ENCODE measurements at regions not wholly inside any gene's neighbourhood (a gene's known extent, or its start where the extent isn't known, plus 50 kb on each side); places are given as distances from the start of the nearest gene placed in this dataset.
A peak's percentile ranks its signal among the peaks of the same experiment; 100 is the strongest.

DNA sequence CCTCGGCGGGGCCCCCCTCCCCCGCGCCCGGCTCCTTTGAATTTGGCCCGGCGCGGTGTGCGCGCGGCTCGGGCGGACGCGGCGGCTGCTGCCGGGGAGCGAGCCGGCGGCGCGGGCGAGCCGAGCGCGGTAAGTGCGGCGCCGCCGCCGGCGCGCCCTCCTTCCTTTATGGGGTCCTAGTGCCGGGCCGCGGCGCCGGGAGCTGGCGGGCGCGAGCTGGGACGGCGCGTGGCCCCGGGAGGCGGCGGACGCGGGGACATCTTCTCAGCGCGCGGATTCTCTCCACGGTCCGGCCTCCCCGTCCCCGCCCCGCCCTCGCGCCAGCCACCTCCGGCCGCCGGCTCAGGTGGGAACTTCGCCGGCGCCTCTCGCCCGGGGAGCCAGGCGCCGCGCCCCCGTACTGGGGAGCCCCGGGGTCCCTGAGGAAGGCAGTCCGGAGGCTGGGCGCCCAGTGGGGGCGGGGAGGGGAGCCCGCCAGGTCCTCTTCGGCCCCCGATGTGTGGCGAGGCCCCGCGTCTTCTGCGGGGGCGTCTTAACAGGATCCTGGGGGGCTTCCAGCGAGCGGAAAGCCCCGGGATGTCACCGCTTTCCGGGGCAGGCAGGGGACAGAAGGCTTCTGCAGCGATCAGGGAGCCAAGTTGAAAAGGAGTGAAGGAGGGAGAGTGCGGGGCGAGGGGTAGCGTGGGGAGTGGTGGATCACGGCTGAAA, 98.4 kb upstream of the TENM3 start:
- intact Hi-C loops (cut with DNase I; ENCODE audit: low total_unique reads), result loop anchor here (5.0 kb wide), 2 partner anchors 43 to 63 kb away; no protein-coding TSS in a partner anchor

DNA sequence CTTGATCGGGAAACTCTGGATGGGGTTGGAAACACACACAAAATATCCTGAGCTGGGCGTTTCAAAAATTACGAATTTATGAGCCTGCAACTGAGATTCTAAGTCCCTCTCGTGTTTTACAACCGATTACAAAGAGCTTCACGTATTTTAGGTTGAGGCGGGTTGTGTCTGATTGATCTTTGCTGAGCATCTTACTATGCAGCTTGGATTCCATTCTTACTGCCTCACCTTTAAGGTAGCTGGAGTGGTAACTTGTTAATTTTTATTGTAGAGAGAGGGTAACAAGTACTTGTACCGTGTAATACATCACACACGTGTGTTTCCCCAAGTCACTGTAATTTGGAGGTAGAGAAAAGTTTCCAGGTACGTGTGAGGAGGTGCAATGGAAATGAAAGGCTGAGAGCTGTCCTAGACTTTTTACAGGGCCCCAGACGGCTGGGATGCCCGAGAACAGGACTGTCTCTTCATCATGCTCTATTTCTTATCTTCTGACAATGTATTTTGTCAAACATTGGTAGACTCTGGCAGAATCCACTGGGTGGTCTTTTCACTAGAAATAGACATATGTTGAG, 97.8 kb upstream of the TENM3 start:
- no peak for TF ChIP-seq POLR2A (IDR thresholded peaks at IDR 0.05)
- TF ChIP-seq, protein P1, sequence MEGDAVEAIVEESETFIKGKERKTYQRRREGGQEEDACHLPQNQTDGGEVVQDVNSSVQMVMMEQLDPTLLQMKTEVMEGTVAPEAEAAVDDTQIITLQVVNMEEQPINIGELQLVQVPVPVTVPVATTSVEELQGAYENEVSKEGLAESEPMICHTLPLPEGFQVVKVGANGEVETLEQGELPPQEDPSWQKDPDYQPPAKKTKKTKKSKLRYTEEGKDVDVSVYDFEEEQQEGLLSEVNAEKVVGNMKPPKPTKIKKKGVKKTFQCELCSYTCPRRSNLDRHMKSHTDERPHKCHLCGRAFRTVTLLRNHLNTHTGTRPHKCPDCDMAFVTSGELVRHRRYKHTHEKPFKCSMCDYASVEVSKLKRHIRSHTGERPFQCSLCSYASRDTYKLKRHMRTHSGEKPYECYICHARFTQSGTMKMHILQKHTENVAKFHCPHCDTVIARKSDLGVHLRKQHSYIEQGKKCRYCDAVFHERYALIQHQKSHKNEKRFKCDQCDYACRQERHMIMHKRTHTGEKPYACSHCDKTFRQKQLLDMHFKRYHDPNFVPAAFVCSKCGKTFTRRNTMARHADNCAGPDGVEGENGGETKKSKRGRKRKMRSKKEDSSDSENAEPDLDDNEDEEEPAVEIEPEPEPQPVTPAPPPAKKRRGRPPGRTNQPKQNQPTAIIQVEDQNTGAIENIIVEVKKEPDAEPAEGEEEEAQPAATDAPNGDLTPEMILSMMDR (IDR thresholded peaks at IDR 0.05 in 4 of 5, conservative IDR thresholded peaks at IDR 0.05 in 1 of 5), result no peak
- H3K36me3 ChIP-seq, result no peaks in the 10 kb centered on the region
- peaks cover 0 to 13% of the 10 kb centered on the region in 2 donors for H3K4me1 ChIP-seq
- H3K27me3 ChIP-seq, result peaks cover 61 to 80% (median 79%) of the 10 kb centered on the region in 3 donors
- DNase-seq, result no peak
- no peak for ATAC-seq
- intact Hi-C loops (cut with DNase I; ENCODE audit: low total_unique reads), result no loop called here
- H3K9me3 ChIP-seq, result no peaks in the 10 kb centered on the region
- peak overlapping the region; percentile 46 to 63 (median 52) for H3K4me3 ChIP-seq
- H3K27ac ChIP-seq, result no peak overlapping the region
- in situ Hi-C loops (cut with MboI; ENCODE audit: low sequenced_read_pairs in 4 of 4), result no loop called here

More for the DNA sequence above, 98.4 kb upstream of the TENM3 start:
- Histone ChIP-seq H3K9me3 (no peaks in the 10 kb centered on the region), H3K4me3 (peak overlapping the region; percentile 56 to 65 (median 62)), H3K36me3 (no peaks in the 10 kb centered on the region), H3K4me1 (peaks cover 0 to 13% of the 10 kb centered on the region in 2 donors), H3K27ac (no peak overlapping the region), H3K27me3 (peaks cover 61 to 86% (median 82%) of the 10 kb centered on the region in 3 donors)
- DNase-seq, result no peak
- no peak for TF ChIP-seq POLR2A (IDR thresholded peaks at IDR 0.05)
- TF ChIP-seq, protein P1 (IDR thresholded peaks at IDR 0.05 in 4 of 5, conservative IDR thresholded peaks at IDR 0.05 in 1 of 5), result no peak
- ATAC-seq, result peak in 1 of 2 donors; percentile 36
- in situ Hi-C loops (cut with MboI; ENCODE audit: low sequenced_read_pairs in 4 of 4), result no loop called here

DNA sequence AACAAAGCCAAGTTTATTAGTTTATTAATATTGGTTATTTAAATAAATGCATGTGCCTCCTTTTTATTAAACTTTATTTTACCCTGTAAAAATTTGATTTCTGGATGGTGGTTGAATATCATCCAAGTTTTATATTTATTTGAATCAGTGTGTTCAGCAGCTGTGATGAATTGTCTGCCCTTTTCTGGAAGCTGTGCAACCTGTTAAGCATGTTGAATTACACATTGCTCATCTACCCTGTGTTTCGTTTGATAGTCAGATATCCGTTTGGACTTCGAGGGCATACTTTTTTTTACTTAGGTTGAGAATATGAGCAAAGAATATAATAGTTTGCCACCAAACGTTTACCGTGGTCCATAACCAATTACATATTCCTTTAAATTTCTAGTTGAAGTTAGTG, 95.8 kb upstream of the TENM3 start:
- Histone ChIP-seq H3K4me3 (no peak overlapping the region), H3K27ac (no peak overlapping the region), H3K9me3 (no peaks in the 10 kb centered on the region), H3K27me3 (peaks cover 49 to 61% (median 60%) of the 10 kb centered on the region in 3 donors), H3K4me1 (peaks cover 0 to 13% of the 10 kb centered on the region in 2 donors), H3K36me3 (no peaks in the 10 kb centered on the region)
- no peak for ATAC-seq
- DNase-seq, result no peak
- in situ Hi-C loops (cut with MboI; ENCODE audit: low sequenced_read_pairs in 4 of 4), result no loop called here
- TF ChIP-seq, protein P1 (IDR thresholded peaks at IDR 0.05 in 4 of 5, conservative IDR thresholded peaks at IDR 0.05 in 1 of 5), result no peak
- TF ChIP-seq POLR2A (IDR thresholded peaks at IDR 0.05), result no peak
- intact Hi-C loops (cut with DNase I; ENCODE audit: low total_unique reads), result no loop called here

DNA sequence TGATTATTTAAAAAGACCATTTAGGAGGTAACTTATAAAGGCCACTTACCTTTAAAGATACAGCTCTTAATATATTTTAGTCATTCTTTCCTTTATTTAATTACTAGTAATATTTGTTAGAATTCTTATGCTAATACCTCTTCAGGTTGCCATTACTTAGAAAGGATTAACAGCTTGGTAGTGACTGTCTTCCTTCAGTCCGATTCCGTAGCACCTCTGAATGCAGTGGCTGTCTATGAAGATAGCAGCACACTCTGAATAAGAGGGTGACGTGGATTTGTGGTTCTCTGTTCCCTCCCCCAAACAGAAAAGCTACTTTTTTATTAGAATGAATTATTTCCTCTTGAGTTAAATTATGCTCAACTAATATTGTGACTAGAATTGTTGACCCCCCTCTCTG, 92.6 kb upstream of the TENM3 start:
- peaks cover 22 to 33% (median 31%) of the 10 kb centered on the region in 3 donors for H3K27me3 ChIP-seq
- no peak for TF ChIP-seq POLR2A (IDR thresholded peaks at IDR 0.05)
- TF ChIP-seq, protein P1 (IDR thresholded peaks at IDR 0.05 in 4 of 5, conservative IDR thresholded peaks at IDR 0.05 in 1 of 5), result no peak
- no peak for ATAC-seq
- no peak for DNase-seq
- H3K9me3 ChIP-seq, result no peaks in the 10 kb centered on the region
- H3K27ac ChIP-seq, result no peak overlapping the region
- intact Hi-C loops (cut with DNase I; ENCODE audit: low total_unique reads) (no loop called here), in situ Hi-C loops (cut with MboI; ENCODE audit: low sequenced_read_pairs in 4 of 4) (no loop called here)
- H3K4me1 ChIP-seq, result no peaks in the 10 kb centered on the region
- H3K4me3 ChIP-seq, result no peak overlapping the region
- no peaks in the 10 kb centered on the region for H3K36me3 ChIP-seq

All from gastrocnemius medialis (tissue), 4 donors.